ENCODE measurements at regions not wholly inside any gene's neighbourhood (a gene's known extent, or its start where the extent isn't known, plus 50 kb on each side); places are given as distances from the start of the nearest gene placed in this dataset.
"Not testable (repeated sequence)": the region's sequence is repeated elsewhere in the genome, so short reads cannot be mapped to it uniquely, and the experiment has no call there.

DNA sequence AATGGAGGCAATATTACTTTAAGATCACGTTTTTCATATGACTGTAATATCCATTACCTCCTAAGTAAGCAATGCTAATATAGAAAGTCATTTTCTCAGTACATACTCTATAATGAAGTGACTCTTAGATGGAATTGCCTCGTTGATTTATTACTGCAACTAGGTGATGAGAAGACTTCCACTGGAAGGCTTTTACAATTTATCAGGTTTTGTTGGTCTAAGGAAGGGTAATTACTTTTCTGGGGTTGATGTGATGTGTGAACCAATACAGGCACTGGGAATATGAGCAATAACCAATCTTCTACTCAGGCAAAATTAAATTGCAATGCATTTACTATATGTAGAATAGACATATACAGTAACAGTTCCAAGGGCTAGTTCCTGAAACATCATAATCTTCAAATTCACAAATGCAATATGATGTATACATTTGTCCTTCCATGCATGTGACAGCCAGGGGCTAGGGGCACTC lies 635.0 kb downstream of the QKI start:
- no peak for DNase-seq

DNA sequence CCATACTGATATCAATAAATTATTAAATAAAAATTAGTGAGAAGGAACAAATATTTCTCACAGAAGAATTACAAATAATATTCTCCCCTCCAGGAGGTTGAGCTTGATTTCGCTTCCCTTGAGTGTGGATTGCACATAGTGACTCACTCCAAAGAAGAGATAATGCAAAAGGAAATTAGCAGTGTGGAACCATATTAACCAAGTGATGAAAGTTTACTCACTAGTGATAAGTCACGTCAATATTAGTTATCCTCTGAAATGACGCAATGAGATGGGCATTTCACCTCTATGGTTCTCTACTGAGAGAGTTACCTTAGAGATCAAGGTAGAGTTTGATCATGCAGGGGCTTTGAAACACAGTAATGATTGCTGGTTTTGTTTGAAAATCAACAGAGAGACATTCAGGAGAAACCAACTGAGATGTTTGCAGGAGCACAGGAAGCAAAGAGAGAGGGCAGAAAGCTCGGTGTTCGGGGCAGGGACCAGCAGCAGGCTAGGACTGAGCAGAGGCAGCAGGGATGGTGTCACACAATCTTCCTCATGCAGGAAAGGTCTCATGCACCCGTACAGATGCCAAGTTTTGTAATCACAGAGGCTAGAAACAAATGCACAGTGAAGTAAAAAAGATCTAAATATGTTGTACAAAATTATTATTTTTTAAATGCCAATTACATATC lies 634.5 kb downstream of the QKI start:
- no peak for DNase-seq

DNA sequence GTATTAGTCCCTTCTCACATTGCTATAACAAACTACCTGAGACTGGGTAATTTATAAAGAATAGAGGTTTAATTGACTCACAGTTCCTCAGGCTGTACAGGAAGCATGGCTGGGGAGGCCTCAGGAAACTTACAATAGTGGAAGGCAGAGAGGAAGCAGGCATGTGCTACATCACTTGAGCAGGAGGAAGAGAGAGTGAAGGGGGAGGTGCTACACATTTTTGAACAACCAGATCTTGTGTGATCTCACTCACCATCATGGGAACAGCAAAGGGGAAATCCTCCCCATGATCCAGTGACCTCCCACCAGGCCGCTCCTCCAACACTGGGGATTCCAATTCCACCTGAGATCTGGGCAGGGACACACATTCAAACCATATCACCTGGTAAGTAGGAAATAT lies 630.6 kb downstream of the QKI start:
- no peak for DNase-seq

DNA sequence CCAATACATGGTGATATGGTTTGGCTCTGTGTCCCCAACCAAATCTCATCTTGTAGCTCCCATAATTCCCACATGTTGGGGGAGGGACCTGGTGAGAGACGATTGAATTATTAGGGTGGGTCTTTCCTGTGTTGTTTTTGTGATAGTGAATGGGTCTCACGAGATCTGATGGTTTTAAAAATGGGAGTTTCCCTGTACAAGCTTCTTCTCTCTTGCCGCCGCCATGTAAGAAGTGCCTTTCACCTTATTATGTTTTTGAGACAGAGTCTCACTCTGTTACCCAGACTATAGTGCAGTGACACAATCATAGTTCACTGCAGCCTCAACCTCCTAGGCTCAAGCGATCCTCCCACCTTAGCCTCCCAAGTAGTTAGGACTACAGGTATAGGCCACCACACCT lies 629.1 kb downstream of the QKI start:
- not testable (repeated sequence) for DNase-seq

DNA sequence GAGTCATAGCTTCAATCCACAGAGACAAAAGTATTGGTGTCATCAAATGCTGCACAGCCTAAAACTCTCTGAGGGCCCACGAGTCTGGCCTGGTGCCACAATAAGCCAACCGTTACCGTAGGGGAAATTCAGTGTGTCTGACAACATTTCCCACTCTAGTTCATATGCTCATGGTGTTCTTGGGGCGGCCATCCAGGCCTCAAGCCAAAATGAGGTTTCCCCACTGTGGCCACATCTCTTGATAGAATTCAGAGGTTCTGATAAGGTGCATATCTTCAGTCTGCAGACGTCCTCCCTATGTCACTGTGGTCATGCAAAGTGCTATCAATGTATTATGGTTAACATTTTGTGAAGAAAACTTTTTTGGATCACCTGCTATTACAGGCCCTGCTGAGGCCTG lies 627.7 kb downstream of the QKI start:
- DNase-seq = no peak

DNA sequence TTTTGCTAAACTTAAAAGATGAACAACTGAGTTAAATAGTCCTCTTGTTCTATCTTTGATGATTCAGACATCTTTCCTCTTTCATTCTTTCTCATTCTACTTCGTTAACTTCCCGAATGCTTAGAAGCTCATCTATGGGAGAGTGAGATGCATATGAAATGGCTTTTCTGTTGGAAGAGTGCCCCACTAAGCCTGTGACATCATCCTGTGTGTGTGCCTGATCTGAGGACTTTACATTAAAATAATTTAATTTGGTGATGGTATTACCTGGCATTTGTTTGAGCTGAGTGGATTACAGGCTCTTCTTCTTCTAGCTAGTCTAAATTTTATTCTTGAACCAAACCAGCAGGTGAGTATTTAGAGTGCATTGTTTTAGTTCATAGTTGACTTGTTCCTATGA lies 626.5 kb downstream of the QKI start:
- DNase-seq = no peak

DNA sequence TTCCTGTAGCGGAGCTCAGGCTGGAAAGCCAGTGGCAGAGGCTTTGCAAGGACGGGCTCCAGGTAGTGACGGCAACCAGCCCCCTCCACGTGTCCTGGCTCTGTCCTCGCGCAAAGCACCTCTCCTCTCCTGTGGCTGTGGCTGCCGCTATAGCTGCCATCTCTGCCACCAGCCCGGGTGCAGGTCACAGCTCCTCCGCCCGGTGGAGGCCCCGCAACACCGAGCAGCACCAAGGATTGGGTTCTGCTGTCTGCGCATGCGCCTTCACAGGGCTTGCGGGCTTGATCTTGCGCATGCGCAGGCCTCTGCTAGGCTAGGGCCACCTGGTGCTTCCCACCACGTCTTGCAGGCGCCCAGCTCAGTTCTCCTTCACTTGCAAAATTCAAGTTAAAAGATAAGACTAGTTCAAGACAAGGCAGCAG lies 625.4 kb downstream of the QKI start:
- no peak for DNase-seq

DNA sequence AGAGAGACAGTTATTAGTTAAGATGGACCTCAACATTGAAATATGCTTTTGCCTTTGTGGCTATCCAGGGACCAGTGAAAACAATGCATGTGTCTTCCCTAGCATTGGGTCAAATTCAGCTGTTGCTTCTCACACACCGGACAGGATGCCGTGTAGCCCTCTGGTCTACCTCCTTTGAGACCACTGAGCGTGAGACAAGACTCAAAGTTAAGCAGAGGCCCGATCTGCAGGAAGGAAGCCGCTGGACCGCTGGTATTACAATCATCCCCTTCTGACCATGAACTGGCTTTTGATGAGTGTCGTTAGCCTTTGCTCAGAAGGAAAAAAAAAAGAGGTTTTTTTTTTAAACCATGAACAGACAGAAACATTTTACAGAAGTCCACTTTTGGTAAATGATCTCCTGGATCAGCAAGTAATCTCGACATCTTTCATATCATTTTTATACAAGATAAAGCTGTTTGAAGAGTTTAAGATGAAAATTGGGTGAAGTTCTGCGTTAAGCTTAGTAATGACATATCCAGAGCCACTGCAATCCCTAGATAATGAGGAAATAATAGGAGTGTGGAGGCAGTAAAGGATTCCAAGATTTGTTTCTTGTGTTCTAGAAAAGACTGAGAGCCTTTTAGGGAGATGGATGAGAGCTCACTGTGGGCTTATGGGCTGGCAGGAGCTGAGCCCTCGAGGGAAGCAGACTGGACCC lies 622.8 kb downstream of the QKI start:
- DNase-seq = no peak

DNA sequence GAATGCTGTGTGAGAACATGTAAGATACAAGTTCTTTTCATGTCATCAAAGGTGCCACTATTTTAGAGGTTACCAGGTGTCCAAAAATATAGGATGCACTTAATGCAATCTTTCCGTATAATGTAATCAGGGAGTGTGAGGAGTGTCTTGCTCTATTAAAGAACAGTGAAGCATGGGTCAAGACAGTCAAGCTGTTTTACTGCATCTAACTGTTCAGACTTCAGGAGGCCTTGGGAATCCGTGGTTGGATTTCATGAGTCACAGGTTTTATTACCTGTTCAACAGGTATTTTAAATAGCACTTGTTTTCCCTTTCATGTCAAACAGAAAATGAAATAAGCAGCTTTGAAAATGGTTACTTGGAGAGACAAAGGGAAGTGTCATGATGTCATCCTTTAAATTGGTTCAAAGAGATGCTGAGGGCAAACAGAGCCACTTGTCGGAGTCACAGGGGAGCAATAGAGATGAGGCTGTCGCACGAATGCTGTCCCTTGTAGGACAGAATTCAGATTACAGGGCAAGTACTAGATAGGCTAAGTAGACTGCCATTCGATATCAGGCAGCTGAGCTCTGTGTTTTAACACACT lies 621.5 kb downstream of the QKI start:
- no peak for DNase-seq

DNA sequence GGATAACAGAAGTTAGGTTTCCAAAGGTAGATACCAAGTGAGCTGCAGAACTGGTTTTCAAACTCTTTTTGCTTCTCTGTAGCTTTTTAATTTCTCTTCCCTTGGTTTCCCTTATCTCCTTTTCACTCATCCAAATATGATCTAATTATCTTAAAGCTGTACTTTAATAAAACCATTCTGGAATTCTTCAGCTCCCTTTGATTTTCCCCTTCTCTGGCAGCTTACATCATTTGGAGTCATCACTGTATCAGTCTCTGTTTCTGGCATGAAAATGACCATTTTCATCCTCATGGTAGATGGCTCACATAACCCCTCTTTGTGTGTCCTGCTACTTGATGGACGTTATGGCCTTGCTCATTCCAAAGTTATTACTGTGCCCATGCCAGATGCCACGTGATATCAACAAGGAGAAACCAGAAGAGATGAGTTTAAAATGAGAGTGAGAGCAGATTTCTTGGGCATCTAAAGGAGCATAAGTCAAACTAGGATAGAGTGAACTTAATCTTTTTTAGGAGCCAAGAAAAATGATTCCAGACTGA lies 620.2 kb downstream of the QKI start:
- DNase-seq = no peak

DNA sequence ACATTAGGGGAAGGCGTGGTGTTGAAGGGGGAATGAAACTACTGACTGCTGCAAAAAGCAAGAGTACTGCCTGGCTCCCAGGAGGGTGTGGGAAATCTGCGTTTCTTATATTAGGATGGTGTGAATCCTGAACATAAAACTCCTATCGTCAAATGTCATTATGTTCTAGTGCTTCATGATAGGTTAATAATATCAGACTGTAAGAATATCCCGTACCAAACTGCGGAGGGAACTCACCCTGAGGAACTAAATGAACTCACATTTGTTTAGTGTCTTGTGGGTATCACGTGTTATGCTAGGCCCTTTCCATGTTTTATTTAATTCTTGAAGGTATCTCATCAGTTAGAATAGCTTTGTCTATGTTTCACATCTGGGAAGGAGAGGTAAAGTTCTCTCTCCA lies 610.7 kb downstream of the QKI start:
- DNase-seq = no peak

DNA sequence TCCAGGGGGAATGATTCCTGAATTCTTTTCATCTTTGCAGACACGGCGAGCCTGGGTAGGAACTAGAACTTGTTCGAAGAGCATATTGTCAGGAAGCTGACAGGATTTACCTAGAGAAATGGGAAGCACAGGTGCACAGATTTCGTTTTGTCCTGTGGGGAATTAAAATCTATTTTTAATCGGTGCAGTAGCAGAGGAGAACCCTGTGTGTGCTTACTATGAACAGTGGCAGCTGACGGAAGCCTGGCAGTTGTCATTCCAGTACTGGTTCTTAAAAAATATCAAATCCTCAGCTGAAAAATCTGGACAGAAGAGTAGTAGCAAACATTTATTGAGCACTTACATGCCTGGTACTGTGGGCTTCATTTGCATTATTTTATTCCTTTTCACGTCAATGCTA lies 609.0 kb downstream of the QKI start:
- no peak for DNase-seq

DNA sequence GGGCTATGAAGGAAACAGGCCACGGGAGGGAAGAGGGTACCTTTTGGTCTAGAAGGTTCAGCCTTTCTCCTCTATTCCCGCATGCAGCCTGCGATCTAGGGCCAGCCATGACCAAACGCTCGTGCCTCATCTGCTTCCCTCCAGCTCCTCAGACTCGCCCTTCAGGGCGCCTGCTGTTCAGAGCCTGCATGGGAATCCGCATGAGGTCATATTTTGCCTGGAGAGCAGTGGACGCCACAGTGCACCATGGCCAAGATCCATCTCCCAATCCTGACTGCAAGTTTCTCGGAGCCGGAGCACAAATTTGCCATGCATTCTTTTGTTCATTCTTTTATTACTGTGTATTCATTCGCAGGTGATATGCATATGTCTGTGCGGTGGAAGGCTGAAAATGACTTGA lies 608.1 kb downstream of the QKI start:
- no peak for DNase-seq

DNA sequence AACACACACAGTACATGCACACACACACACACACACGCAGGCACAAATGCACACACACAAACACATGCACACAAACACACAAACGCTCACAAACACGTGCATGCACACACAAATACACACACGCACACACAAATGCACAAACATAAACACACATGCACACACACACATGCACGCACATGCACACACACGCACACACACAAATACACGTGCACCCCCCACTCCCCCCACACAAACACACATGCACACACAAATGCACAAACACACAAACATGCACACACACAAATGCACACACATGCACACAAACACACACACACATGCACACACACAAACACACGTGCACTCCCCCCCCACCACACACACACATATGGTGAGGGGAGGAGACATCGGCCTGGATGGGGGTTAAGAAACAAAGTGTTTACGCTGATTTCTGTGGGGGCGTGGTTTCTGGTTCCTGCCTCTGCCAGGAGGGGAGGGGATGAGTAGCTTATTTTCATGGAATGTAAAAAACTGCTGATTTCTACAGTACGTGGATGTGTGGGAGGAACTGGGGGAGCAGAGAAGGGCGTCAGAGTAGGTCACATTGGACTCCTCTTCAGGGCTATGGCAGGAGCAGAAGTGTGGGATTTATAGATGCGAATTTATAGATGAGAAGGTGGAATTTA lies 607.2 kb downstream of the QKI start:
- no peak for DNase-seq

DNA sequence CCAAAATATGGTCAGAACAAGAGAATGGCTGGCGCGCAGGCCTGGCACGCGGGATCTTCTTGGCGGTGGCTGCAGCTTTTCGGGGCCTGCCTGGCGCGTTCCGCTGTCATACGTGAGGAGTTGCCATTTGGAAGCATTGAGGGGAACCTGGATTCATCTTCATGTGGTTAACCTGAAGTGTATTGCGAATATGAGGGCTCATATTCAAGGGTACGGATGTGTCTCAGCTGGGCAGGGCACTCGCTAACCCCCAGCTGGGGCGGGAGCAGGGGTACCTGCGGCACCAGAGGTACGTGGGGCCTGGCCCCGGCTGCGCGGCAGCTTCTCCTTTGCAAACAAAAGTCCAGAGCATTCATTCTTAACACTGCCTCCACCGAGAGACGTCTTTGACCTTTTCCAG lies 605.6 kb downstream of the QKI start:
- no peak for DNase-seq

DNA sequence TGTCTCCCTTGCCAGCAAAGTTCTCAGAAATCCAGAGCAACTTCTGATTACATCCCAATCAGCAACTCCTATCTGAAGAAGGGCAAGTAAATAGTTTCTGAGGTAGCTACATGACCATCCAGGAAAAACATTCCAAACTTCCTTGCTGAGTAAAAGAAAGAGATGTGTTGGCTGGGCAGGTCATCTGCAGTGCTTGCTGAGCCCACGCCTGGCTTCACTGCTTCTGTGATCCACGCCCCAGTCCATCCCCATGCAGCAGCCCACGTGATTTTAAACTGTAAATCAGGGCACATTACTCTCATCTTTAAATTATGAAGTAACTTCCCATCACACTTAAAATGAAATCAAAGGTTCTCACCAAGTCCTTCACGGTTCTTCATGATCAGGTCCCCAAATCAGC lies 603.6 kb downstream of the QKI start:
- DNase-seq = no peak

DNA sequence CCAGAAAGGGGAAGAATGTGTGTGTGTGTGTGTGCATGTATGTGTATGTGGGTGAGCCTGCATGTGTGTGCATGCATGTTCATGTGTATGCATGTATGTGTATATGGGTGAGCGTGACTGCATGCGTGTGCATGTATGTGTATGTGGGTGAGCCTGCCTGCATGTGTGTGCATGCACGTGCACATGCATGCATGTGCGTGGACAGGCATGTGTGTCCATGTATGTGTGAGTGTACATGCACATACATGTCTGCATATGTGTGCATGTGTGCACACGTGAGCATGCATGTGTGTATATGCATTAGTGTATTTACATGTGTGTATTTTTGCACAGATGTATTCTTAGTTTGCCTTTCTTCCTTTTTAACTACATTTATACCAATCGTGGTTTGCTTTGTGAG lies 601.5 kb downstream of the QKI start:
- DNase-seq = no peak

DNA sequence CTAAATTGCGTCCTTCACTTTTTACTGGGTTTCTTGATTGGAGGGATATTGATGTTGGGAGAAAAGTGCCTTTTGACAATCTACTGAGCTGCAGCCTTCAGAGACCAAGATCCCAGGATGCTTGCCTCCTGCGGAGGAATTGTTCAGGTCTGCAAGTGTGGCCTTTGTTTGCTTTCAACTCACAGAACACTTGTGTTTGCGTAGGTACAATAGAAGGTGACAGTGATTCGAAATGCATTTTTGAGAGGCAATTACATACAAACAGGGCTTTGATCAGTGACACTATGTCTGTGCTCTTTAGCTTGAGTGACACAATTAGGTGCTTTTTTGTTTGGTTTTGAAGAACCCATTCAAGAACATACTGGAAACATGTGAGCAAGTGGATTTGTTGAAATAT lies 600.6 kb downstream of the QKI start:
- DNase-seq = no peak

DNA sequence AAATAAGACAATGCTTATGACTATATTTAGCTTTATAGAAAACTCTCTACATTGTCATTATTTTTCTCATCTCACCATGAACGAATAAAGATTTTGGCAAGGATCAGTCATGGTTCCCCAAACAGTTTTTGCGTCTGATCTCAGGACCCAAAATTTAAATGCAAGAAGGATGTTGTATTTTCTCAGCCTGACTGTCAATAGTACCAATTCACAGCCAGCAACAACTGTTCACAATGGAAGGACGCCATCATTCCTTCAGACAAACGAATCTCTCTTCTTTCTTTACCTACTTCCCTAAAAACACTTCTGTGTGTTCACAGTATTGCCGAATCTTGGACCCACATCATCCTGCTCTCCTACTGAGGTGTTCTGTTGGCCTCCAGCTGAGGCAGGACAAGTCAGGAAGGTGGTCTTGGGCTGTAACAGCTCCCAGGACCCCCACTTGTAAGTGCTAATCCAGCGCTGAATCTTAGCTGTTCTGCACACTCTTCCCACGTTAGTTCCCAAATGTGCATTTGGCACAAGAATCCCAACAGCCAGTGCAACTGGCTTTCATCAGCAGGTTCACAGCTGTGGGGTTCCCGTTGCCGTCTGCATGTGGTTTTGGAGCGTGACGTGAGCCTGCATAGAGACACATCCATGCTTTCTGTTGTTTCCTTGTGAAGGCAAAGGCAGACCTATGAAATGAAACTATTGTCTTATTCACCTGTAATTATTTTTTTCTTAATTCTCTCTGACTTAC lies 600.0 kb downstream of the QKI start:
- no peak for DNase-seq

DNA sequence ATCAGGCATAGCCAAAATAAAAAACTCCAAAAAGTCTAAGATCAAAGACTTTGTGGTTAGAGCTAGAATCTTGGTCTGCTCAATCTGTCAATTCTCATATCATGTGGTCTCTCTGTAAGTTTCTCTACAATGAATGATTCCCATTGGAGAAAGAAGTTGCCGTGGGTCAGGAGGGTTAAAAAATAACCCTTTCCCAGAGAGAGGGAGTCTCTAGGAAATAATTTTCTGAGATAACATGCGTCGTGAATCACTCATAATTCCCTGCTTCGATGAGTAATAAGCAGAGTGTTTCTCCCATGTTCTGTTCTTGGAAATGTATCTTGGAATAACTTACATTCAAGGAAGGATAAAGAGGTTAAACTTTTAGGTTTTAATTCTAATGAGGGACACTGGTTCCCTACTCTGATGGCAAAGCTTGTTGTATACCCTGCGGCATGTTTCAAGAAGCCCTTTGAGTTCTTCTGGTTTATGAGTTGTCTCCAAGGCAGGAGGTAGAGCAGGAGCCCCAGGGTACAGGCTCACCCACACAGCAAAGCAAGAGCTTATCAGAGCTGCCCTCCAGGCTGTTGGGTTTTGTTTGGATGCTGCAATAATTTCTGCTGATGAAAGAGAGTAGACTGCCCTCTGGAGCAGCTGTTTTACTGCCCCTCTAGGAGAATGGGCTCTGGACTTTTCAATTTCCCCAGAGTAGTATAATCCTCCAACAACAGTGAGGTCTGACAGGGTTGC lies 599.1 kb downstream of the QKI start:
- no peak for DNase-seq

DNA sequence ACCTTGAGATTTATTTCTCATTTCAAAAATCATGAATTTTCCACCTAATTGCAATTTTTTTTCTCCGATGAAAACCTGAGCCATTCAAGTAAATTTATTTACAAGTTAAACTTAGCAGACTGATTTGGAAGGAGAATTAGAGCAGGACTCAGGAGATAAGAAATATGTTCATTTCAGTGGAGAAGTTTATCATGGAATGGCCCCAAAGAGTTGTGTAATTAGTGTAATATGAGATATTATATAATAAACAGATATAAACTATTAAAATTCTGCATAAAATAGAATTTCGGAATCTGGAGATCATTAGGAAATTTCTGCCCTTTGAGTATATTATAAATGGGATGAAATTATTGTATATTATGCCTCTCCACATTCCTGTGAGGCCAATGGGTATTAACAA lies 596.8 kb downstream of the QKI start:
- no peak for DNase-seq

DNA sequence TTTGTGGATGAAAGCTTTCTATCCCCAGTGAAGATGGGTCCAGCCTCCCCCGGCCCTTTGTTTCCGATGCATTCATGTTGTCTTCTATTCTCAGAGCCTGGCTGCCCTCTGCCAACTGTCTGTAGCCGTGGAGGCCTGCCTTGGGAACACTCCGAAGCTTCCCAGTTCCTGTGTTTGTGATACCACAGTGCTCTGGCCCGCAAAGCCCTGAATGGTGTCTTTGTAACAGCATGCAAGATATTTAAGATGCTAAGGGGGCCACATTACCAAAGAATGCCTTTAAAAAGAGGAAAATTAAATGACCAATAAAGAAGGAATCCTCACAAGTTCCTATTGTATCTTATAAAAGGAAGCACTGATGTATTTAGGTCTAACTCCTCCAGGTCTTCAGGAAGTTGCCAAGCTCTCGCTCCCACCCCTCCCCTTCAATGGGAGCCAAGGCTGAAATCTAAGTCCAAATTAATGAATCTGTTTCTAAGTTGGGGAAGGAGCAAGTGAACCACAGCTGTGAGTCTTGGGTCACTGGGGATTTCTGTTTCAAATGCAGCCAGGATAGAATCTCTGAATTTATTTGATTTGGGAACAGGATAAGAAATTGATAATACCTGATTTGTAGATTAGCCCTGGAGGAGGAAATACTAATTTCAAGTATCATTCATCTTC lies 596.1 kb downstream of the QKI start:
- DNase-seq = no peak
